WI38 (cell line): ENCODE measurements at regions not wholly inside any gene's neighbourhood (a gene's known extent, or its start where the extent isn't known, plus 50 kb on each side); places are given as distances from the start of the nearest gene placed in this dataset.

Experiments used
- H3K4me3 ChIP-seq: 2 replicates; pipeline ENCODE4 v1.5.1; 2011; ENCODE audit warnings: low read depth, mild to moderate bottlenecking, control low read depth, low read length
- TF ChIP-seq, protein P1 (sequence below): IDR thresholded peaks from 2 replicates; pipeline ENCODE4 v1.5.1; 2012; ENCODE audit warnings: low read depth, mild to moderate bottlenecking, control low read depth, low read length

GRCh38 chr14:71729596-71729995, 202.6 kb upstream of the RGS6 start:
- no peak overlapping the region for H3K4me3 ChIP-seq
- TF ChIP-seq, protein P1, sequence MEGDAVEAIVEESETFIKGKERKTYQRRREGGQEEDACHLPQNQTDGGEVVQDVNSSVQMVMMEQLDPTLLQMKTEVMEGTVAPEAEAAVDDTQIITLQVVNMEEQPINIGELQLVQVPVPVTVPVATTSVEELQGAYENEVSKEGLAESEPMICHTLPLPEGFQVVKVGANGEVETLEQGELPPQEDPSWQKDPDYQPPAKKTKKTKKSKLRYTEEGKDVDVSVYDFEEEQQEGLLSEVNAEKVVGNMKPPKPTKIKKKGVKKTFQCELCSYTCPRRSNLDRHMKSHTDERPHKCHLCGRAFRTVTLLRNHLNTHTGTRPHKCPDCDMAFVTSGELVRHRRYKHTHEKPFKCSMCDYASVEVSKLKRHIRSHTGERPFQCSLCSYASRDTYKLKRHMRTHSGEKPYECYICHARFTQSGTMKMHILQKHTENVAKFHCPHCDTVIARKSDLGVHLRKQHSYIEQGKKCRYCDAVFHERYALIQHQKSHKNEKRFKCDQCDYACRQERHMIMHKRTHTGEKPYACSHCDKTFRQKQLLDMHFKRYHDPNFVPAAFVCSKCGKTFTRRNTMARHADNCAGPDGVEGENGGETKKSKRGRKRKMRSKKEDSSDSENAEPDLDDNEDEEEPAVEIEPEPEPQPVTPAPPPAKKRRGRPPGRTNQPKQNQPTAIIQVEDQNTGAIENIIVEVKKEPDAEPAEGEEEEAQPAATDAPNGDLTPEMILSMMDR: no peak

DNA sequence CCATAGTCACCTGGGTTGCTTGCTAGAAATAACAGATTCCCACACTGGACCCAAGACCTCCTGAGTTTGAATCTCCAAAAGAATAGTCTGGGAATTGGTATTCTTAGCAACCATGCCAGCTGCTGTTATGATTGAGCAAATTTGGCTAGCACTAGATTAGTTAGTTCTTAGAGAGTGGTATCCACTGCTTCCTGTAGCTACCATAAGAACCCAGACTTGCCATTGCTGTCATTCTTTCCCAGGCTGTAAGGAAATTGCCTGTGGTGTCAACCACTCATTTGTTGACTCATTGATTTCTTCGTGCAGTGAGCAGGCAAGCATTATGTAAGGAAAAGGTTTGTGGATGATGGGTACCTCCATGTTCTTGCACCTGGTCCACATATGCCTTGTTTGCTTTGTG, 201.8 kb upstream of the RGS6 start:
- H3K4me3 ChIP-seq: no peak overlapping the region
- TF ChIP-seq, protein P1: no peak

GRCh38 chr14:71731096-71731495, 201.1 kb upstream of the RGS6 start:
- H3K4me3 ChIP-seq: no peak overlapping the region

GRCh38 chr14:71733210-71733883, 198.9 kb upstream of the RGS6 start:
- H3K4me3 ChIP-seq: no peak overlapping the region
- TF ChIP-seq, protein P1: no peak

More at GRCh38 chr14:71731096-71731495, 201.1 kb upstream of the RGS6 start:
- TF ChIP-seq, protein P1: no peak

DNA sequence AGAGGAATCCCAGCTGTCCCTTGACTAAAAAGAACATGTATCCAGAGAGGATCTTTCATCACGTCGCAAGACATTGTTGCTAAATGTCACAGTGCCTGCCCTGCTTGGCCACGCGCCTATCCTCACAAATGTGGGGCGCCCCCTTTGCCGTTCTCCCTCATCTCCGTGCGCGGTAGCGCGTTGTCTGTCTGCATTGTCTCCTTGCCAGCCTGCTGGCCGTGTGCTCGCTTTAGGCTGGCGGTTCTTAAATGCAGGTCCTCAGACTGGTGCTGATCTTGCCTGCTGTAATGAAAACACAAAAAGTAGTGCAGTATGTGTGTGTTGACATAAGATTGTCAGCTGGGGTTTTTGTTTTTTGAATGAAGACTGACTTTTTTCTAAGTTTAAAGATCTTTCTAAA, 198.2 kb upstream of the RGS6 start:
- H3K4me3 ChIP-seq: no peak overlapping the region
- TF ChIP-seq, protein P1: no peak

- TF ChIP-seq, protein P1: no peak
- H3K4me3 ChIP-seq: no peak overlapping the region
Observed at GRCh38 chr14:71734885-71735284, 197.3 kb upstream of the RGS6 start.

- no peak overlapping the region for H3K4me3 ChIP-seq
- TF ChIP-seq, protein P1: no peak
Observed at GRCh38 chr14:71737760-71738159, 194.5 kb upstream of the RGS6 start.
